Calu3 (cell line): ENCODE measurements at regions not wholly inside any gene's neighbourhood (a gene's known extent, or its start where the extent isn't known, plus 50 kb on each side); places are given as distances from the start of the nearest gene placed in this dataset.
A peak's percentile ranks its signal among the peaks of the same experiment; 100 is the strongest.

Experiments
- BruUV-seq: library from RNA; stranded (reverse); fragments of 400-500 nt; replicated peaks from 2 replicates; lab custom pipeline; 2021; lab: Mats Ljungman, UMichigan
- CTCF ChIA-PET: fragments of 300-600 bp; sonication (Branson Sonifier 250); formaldehyde crosslinking; loops from one replicate; lab custom pipeline; 2022; ENCODE audit warnings: antibody characterized with exemption; lab: Charles Lee
- DNase-seq: peaks from one replicate; pipeline ENCODE4 v3.0.0; 2022
- H3K27ac Mint-ChIP-seq: one replicate; pipeline ENCODE4 v1.8.0; 2022; ENCODE audit warnings: mixed read lengths; ENCODE audit not compliant: unreplicated experiment
- H3K27me3 Mint-ChIP-seq: one replicate; pipeline ENCODE4 v1.8.0; 2022; ENCODE audit warnings: mixed read lengths; ENCODE audit not compliant: unreplicated experiment
- H3K36me3 Mint-ChIP-seq: one replicate; pipeline ENCODE4 v1.8.0; 2022; ENCODE audit warnings: mild to moderate bottlenecking, moderate library complexity, mixed read lengths; ENCODE audit not compliant: insufficient read depth, unreplicated experiment
- H3K4me1 Mint-ChIP-seq: one replicate; pipeline ENCODE4 v1.8.0; 2022; ENCODE audit warnings: mild to moderate bottlenecking, low read depth, mixed read lengths; ENCODE audit not compliant: unreplicated experiment
- H3K4me3 Mint-ChIP-seq: one replicate; pipeline ENCODE4 v1.8.0; 2022; ENCODE audit warnings: mild to moderate bottlenecking, low read depth, moderate library complexity, mixed read lengths; ENCODE audit not compliant: unreplicated experiment
- H3K9me3 Mint-ChIP-seq: one replicate; pipeline ENCODE4 v1.8.0; 2022; ENCODE audit warnings: low read depth, mixed read lengths; ENCODE audit not compliant: unreplicated experiment
- intact Hi-C: fragments of 100-400 bp; cut with micrococcal nuclease; formaldehyde crosslinking; loops from one replicate; pipeline ENCODE4 v1.10.0; 2022; ENCODE audit not compliant: unreplicated experiment
- TF ChIP-seq, protein P1 (sequence below): fragments of 200-600 bp; IDR thresholded peaks from one replicate; pipeline ENCODE4 v1.8.0; 2022; ENCODE audit warnings: antibody characterized with exemption; ENCODE audit not compliant: unreplicated experiment

DNA sequence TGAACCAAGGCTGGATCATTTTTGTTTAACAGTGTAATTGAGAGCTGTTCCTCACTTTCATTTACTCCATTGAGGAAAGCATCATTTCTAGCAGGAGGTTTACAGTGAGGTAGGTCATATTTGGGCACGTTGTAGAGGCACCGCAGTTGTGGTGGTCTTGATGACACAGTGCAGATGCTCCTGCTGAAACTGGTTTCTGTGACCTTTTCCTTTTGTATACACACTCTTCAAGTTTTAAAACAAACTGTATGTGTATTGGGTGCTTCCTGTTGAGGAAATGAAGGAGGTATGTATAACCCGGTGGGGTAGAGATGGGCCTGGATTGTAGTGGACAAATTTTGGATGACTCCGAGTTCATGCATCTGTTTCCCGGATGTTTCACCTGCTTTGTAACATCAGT, 456.3 kb upstream of the RGS6 start:
- BruUV-seq = no TSS peak

DNA sequence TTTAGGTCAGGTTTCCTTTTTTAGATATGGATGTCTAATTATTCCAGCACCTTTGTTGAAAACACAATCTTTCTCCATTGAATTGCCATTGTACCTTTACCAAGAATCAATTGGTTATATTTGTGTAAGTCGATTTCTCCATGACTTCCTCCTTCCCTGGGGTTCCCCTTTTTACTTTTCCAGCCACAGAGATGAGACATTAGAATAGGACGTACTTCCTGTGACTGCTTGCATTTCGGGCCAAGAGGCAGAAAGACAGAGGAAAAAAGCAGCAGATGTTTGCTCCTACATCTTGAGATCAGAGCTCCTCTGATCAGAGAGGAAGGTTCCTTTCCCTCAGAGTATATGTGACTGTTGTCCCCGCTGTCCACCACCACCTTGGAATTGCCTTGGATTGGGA, 453.7 kb upstream of the RGS6 start:
- no peak overlapping the region for H3K4me3 Mint-ChIP-seq
- H3K27me3 Mint-ChIP-seq = no peaks in the 10 kb centered on the region
- H3K4me1 Mint-ChIP-seq = no peaks in the 10 kb centered on the region
- H3K9me3 Mint-ChIP-seq = no peaks in the 10 kb centered on the region
- no TSS peak for BruUV-seq
- intact Hi-C loops = no loop called here
- peak overlapping the region; percentile 58 for H3K27ac Mint-ChIP-seq
- no peak for DNase-seq
- CTCF ChIA-PET = interaction anchor here (0.6 kb wide), 1 partner anchor 75 kb away, joined by 6 read pairs; no protein-coding TSS in a partner anchor
- H3K36me3 Mint-ChIP-seq = no peaks in the 10 kb centered on the region
- TF ChIP-seq, protein P1, sequence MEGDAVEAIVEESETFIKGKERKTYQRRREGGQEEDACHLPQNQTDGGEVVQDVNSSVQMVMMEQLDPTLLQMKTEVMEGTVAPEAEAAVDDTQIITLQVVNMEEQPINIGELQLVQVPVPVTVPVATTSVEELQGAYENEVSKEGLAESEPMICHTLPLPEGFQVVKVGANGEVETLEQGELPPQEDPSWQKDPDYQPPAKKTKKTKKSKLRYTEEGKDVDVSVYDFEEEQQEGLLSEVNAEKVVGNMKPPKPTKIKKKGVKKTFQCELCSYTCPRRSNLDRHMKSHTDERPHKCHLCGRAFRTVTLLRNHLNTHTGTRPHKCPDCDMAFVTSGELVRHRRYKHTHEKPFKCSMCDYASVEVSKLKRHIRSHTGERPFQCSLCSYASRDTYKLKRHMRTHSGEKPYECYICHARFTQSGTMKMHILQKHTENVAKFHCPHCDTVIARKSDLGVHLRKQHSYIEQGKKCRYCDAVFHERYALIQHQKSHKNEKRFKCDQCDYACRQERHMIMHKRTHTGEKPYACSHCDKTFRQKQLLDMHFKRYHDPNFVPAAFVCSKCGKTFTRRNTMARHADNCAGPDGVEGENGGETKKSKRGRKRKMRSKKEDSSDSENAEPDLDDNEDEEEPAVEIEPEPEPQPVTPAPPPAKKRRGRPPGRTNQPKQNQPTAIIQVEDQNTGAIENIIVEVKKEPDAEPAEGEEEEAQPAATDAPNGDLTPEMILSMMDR = no peak

More for the DNA sequence above, 456.3 kb upstream of the RGS6 start:
- intact Hi-C loops = no loop called here
- CTCF ChIA-PET = no interaction called here
- H3K4me1 Mint-ChIP-seq = no peaks in the 10 kb centered on the region
- H3K4me3 Mint-ChIP-seq = no peak overlapping the region
- TF ChIP-seq, protein P1 = no peak
- no peak for DNase-seq
- H3K27me3 Mint-ChIP-seq = no peaks in the 10 kb centered on the region
- no peak overlapping the region for H3K27ac Mint-ChIP-seq
- no peaks in the 10 kb centered on the region for H3K36me3 Mint-ChIP-seq
- no peaks in the 10 kb centered on the region for H3K9me3 Mint-ChIP-seq

GRCh38 chr14:71481021-71481654, 451.1 kb upstream of the RGS6 start:
- DNase-seq = no peak
- Mint-ChIP-seq H3K4me1 (no peaks in the 10 kb centered on the region), H3K27ac (no peak overlapping the region), H3K27me3 (no peaks in the 10 kb centered on the region), H3K9me3 (no peaks in the 10 kb centered on the region), H3K36me3 (no peaks in the 10 kb centered on the region), H3K4me3 (no peak overlapping the region)
- TF ChIP-seq, protein P1 = no peak
- intact Hi-C loops = no loop called here
- BruUV-seq = no TSS peak
- CTCF ChIA-PET = no interaction called here

GRCh38 chr14:71482671-71483070, 449.6 kb upstream of the RGS6 start:
- no peaks in the 10 kb centered on the region for H3K36me3 Mint-ChIP-seq
- H3K27ac Mint-ChIP-seq = no peak overlapping the region
- CTCF ChIA-PET = no interaction called here
- TF ChIP-seq, protein P1 = no peak
- H3K4me3 Mint-ChIP-seq = no peak overlapping the region
- DNase-seq = no peak
- no peaks in the 10 kb centered on the region for H3K4me1 Mint-ChIP-seq
- BruUV-seq = no TSS peak
- H3K27me3 Mint-ChIP-seq = no peaks in the 10 kb centered on the region
- intact Hi-C loops = no loop called here
- H3K9me3 Mint-ChIP-seq = no peaks in the 10 kb centered on the region
